Stomach (tissue), 8 donors: ENCODE measurements at regions not wholly inside any gene's neighbourhood (a gene's known extent, or its start where the extent isn't known, plus 50 kb on each side); places are given as distances from the start of the nearest gene placed in this dataset.

Experiments used
- DNase-seq, 2 donors: peaks; one replicate each; pipeline versions ENCODE4 v3.0.0 to v3.0.0-alpha.2; 2013 to 2019
- H3K27ac ChIP-seq, 5 donors: fragments of 200-600 bp in 4 of 5; sonication (generic) in 4 of 5; one replicate each; pipeline ENCODE4 v1.5.1; 2013 to 2019; ENCODE audit warnings: mild to moderate bottlenecking in 1 of 5, moderate library complexity in 1 of 5
- H3K27me3 ChIP-seq, 3 donors: fragments of 200-600 bp; sonication (generic); one replicate each; pipeline ENCODE4 v1.5.1; 2017 to 2019; ENCODE audit warnings: mixed run types in 1 of 3
- H3K36me3 ChIP-seq, 4 donors: fragments of 200-600 bp; sonication (generic); 1 replicate in 3 of 4; 2 replicates in 1 of 4; pipeline ENCODE4 v1.5.1; 2016 to 2019
- H3K4me1 ChIP-seq, 4 donors: fragments of 200-600 bp; sonication (generic); one replicate each; pipeline ENCODE4 v1.5.1; 2016 to 2019
- H3K4me3 ChIP-seq, 4 donors: fragments of 200-600 bp; sonication (generic) in 3 of 4; one replicate each; pipeline ENCODE4 v1.5.1; 2016 to 2019; ENCODE audit warnings: mild to moderate bottlenecking in 1 of 4
- H3K9me3 ChIP-seq, 4 donors: fragments of 200-600 bp; sonication (generic); one replicate each; pipeline ENCODE4 v1.5.1; 2016 to 2019
- CTCF ChIP-seq, 7 experiments: fragments of 450-650 bp in 4 of 7; fragments of 200-600 bp in 3 of 7; sonication (generic) in 3 of 7; IDR thresholded peaks; one replicate each; pipeline ENCODE4 v1.5.1; 2016 to 2019; ENCODE audit warnings: antibody characterized with exemption in 7 of 7, control low read depth in 2 of 7, mild to moderate bottlenecking in 1 of 7
- EP300 ChIP-seq: sonication (generic); formaldehyde crosslinking; IDR thresholded peaks from one replicate; pipeline ENCODE4 v1.6.1; 2017; ENCODE audit warnings: antibody characterized with exemption
- POLR2A ChIP-seq, 4 donors: fragments of 450-650 bp; IDR thresholded peaks; one replicate each; pipeline ENCODE4 v1.6.1; 2016; ENCODE audit warnings: antibody characterized with exemption in 4 of 4, control low read depth in 2 of 4, mild to moderate bottlenecking in 1 of 4, moderate library complexity in 1 of 4
- POLR2AphosphoS5 ChIP-seq, 3 donors: sonication (generic); formaldehyde crosslinking; IDR thresholded peaks; one replicate each; pipeline ENCODE4 v1.6.1; 2016; ENCODE audit warnings: antibody characterized with exemption in 3 of 3
- WGBS, 5 donors: extraction: QIAGEN DNeasy Blood & Tissue Kit in 3 of 5; methylation state at CpG; one replicate each; pipeline versions ENCODE4 v1.1.5 to v1.1.7; 2013 to 2018; 5-methylcytosine and 5-hydroxymethylcytosine counted together
- intact Hi-C: fragments of 100-400 bp; cut with DNase I; formaldehyde crosslinking; loops from one replicate; pipeline ENCODE4 v1.15.1; 2023; ENCODE audit warnings: low total_unique reads
- donor health status: healthy with polysubstance abuse.
- donor health status: Bipolar disorder and iron deficiency.
- donor health status: healthy.

GRCh38 chr1:87555366-87555765 is 226.7 kb downstream of the LMO4 start:
- Histone ChIP-seq H3K4me3 (no peak overlapping the region), H3K27me3 (no peaks in the 10 kb centered on the region), H3K27ac (no peak overlapping the region), H3K36me3 (no peaks in the 10 kb centered on the region), H3K4me1 (peaks cover 0 to 2% (median under 1%) of the 10 kb centered on the region in 4 donors), H3K9me3 (no peaks in the 10 kb centered on the region)
- intact Hi-C loops, result no loop called here
- WGBS, 5 donors, result 88 to 100% (median 94%) methylated on average over 1 of the region's 1 CpG
- no peak for DNase-seq
- TF ChIP-seq POLR2AphosphoS5 (IDR thresholded peaks at IDR 0.05) (no peak), POLR2A (IDR thresholded peaks at IDR 0.05) (no peak), EP300 (no peak), CTCF (IDR thresholded peaks at IDR 0.05) (no peak)

GRCh38 chr1:87556326-87556725 is 227.6 kb downstream of the LMO4 start:
- Histone ChIP-seq H3K9me3 (no peaks in the 10 kb centered on the region), H3K36me3 (no peaks in the 10 kb centered on the region), H3K27me3 (no peaks in the 10 kb centered on the region), H3K4me1 (no peaks in the 10 kb centered on the region), H3K27ac (no peak overlapping the region), H3K4me3 (no peak overlapping the region)
- WGBS, 5 donors, result 84 to 93% (median 90%) methylated on average over 3 of the region's 3 CpGs
- no peak for DNase-seq
- no peak for TF ChIP-seq POLR2AphosphoS5 (IDR thresholded peaks at IDR 0.05)
- no peak for TF ChIP-seq CTCF (IDR thresholded peaks at IDR 0.05)
- TF ChIP-seq POLR2A (IDR thresholded peaks at IDR 0.05), result no peak
- TF ChIP-seq EP300, result no peak
- intact Hi-C loops, result no loop called here

GRCh38 chr1:87558921-87559320 is 230.2 kb downstream of the LMO4 start:
- Histone ChIP-seq H3K36me3 (no peaks in the 10 kb centered on the region), H3K27ac (no peak overlapping the region), H3K27me3 (no peaks in the 10 kb centered on the region), H3K9me3 (no peaks in the 10 kb centered on the region), H3K4me3 (no peak overlapping the region), H3K4me1 (no peaks in the 10 kb centered on the region)
- intact Hi-C loops, result no loop called here
- no peak for TF ChIP-seq EP300
- TF ChIP-seq POLR2AphosphoS5 (IDR thresholded peaks at IDR 0.05), result no peak
- no peak for TF ChIP-seq POLR2A (IDR thresholded peaks at IDR 0.05)
- no peak for TF ChIP-seq CTCF (IDR thresholded peaks at IDR 0.05)
- DNase-seq, result no peak
- WGBS, 5 donors, result 47 to 70% (median 57%) methylated on average over 3 of the region's 3 CpGs

GRCh38 chr1:87560137-87560536 is 231.5 kb downstream of the LMO4 start:
- Histone ChIP-seq H3K36me3 (no peaks in the 10 kb centered on the region), H3K27ac (no peak overlapping the region), H3K9me3 (no peaks in the 10 kb centered on the region), H3K4me1 (no peaks in the 10 kb centered on the region), H3K27me3 (no peaks in the 10 kb centered on the region), H3K4me3 (no peak overlapping the region)
- TF ChIP-seq EP300 (no peak), CTCF (IDR thresholded peaks at IDR 0.05) (no peak), POLR2AphosphoS5 (IDR thresholded peaks at IDR 0.05) (no peak), POLR2A (IDR thresholded peaks at IDR 0.05) (no peak)
- DNase-seq, result no peak
- 88 to 97% (median 93%) methylated on average over 3 of the region's 3 CpGs for WGBS, 5 donors
- intact Hi-C loops, result no loop called here
